ENCODE measurements at regions not wholly inside any gene's neighbourhood (a gene's known extent, or its start where the extent isn't known, plus 50 kb on each side); places are given as distances from the start of the nearest gene placed in this dataset.

DNA sequence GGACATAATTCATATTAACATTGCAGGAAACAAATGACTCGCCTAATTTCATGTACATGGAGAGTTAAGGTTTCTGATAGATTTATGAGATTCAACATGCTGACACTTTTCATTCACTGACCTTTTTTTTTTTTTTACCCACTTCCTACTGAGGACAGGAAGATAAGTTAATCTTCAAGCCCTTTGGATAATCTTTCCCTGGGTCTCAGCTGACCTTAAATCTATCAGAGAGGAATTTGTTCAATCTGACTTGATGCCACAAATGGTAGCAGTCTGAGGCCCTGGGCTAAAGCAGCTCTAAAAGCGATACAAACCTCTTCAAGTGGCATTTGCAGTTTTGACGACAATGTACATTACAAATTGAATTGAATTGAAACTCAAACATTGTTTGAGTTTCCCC lies 493.3 kb upstream of the SORCS1 start:
- H3K36me3 ChIP-seq (ENCODE audit: control insufficient read depth, insufficient read depth, low read length), result no peaks in the 10 kb centered on the region
- no peak overlapping the region for H3K27ac ChIP-seq (ENCODE audit: low read length)
- H3K4me3 ChIP-seq (ENCODE audit: low read length), result no peak overlapping the region
- no peaks in the 10 kb centered on the region for H3K4me1 ChIP-seq (ENCODE audit: control insufficient read depth, insufficient read depth, low read length)
- H3K9me3 ChIP-seq (ENCODE audit: control insufficient read depth, insufficient read depth, low read length), result no peaks in the 10 kb centered on the region
- no peak for DNase-seq (ENCODE audit: low read depth, low spot score)
- WGBS (ENCODE audit: insufficient coverage, insufficient read length), result no CpG with 5 or more reads among the region's 3 CpGs
- H3K27me3 ChIP-seq (ENCODE audit: control insufficient read depth, insufficient read depth, low read length), result no peaks in the 10 kb centered on the region

GRCh38 chr10:107656932-107657331 lies 492.4 kb upstream of the SORCS1 start:
- no peaks in the 10 kb centered on the region for H3K36me3 ChIP-seq (ENCODE audit: control insufficient read depth, insufficient read depth, low read length)

DNA sequence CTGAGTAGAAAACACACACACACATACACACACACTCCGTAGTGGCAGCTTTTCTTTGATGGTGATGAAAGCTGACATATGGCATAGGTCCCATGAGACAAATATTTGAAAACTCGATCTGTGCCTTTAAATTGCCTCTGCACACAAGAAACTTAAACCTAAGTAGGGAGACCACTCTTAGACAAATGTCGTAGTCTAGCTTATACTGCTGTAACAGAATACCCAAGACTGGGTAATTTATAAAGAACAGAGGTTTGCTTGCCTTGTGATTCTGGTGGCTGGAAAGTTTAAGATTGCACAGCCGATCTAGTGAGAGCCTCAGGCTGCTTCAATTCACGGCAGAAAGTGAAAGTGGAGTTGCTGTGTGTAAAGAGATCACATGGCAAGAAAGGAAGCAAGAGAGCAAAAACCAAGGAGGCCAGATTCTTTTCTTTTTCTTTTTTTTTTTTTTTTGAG lies 489.4 kb upstream of the SORCS1 start:
- Histone ChIP-seq H3K27me3 (ENCODE audit: control insufficient read depth, insufficient read depth, low read length) (no peaks in the 10 kb centered on the region), H3K27ac (ENCODE audit: low read length) (no peak overlapping the region), H3K36me3 (ENCODE audit: control insufficient read depth, insufficient read depth, low read length) (no peaks in the 10 kb centered on the region), H3K4me3 (ENCODE audit: low read length) (no peak overlapping the region), H3K4me1 (ENCODE audit: control insufficient read depth, insufficient read depth, low read length) (no peaks in the 10 kb centered on the region), H3K9me3 (ENCODE audit: control insufficient read depth, insufficient read depth, low read length) (no peaks in the 10 kb centered on the region)
- WGBS (ENCODE audit: insufficient coverage, insufficient read length), result no CpG with 5 or more reads among the region's 5 CpGs
- DNase-seq (ENCODE audit: low read depth, low spot score), result no peak

More at GRCh38 chr10:107656932-107657331, 492.4 kb upstream of the SORCS1 start:
- Histone ChIP-seq H3K9me3 (ENCODE audit: control insufficient read depth, insufficient read depth, low read length) (no peaks in the 10 kb centered on the region), H3K27me3 (ENCODE audit: control insufficient read depth, insufficient read depth, low read length) (no peaks in the 10 kb centered on the region), H3K4me1 (ENCODE audit: control insufficient read depth, insufficient read depth, low read length) (no peaks in the 10 kb centered on the region), H3K27ac (ENCODE audit: low read length) (no peak overlapping the region), H3K4me3 (ENCODE audit: low read length) (no peak overlapping the region)
- no peak for DNase-seq (ENCODE audit: low read depth, low spot score)

GRCh38 chr10:107650939-107651338 lies 486.4 kb upstream of the SORCS1 start:
- no peaks in the 10 kb centered on the region for H3K36me3 ChIP-seq (ENCODE audit: control insufficient read depth, insufficient read depth, low read length)
- H3K4me1 ChIP-seq (ENCODE audit: control insufficient read depth, insufficient read depth, low read length), result no peaks in the 10 kb centered on the region
- H3K27me3 ChIP-seq (ENCODE audit: control insufficient read depth, insufficient read depth, low read length), result no peaks in the 10 kb centered on the region
- H3K4me3 ChIP-seq (ENCODE audit: low read length), result no peak overlapping the region
- no peaks in the 10 kb centered on the region for H3K9me3 ChIP-seq (ENCODE audit: control insufficient read depth, insufficient read depth, low read length)
- H3K27ac ChIP-seq (ENCODE audit: low read length), result no peak overlapping the region
- DNase-seq (ENCODE audit: low read depth, low spot score), result no peak

DNA sequence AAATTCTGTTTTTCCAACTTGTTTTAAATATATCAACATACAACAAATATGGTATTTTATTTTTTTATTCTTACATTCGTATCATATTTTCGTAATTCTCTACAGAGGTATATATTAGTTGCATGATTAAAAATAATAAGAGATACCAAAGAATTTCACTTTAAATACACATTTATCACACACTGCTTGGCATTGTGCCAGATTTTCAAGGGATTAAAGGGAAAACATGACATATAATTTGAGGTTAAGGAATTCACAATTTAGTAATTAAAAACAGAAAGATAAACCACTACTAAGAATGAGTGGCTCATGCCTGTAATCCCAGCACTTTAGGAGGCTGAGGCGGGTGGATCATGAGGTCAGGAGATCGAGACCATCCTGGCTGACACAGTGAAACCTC lies 484.7 kb upstream of the SORCS1 start:
- Histone ChIP-seq H3K4me3 (ENCODE audit: low read length) (no peak overlapping the region), H3K4me1 (ENCODE audit: control insufficient read depth, insufficient read depth, low read length) (no peaks in the 10 kb centered on the region), H3K36me3 (ENCODE audit: control insufficient read depth, insufficient read depth, low read length) (no peaks in the 10 kb centered on the region), H3K9me3 (ENCODE audit: control insufficient read depth, insufficient read depth, low read length) (no peaks in the 10 kb centered on the region), H3K27me3 (ENCODE audit: control insufficient read depth, insufficient read depth, low read length) (no peaks in the 10 kb centered on the region), H3K27ac (ENCODE audit: low read length) (no peak overlapping the region)
- no peak for DNase-seq (ENCODE audit: low read depth, low spot score)
- WGBS (ENCODE audit: insufficient coverage, insufficient read length), result no CpG with 5 or more reads among the region's 4 CpGs

- no CpG with 5 or more reads among the region's 1 CpG for WGBS (ENCODE audit: insufficient coverage, insufficient read length)
- DNase-seq (ENCODE audit: low read depth, low spot score), result no peak
Measured at GRCh38 chr10:107647462-107647861, 483.0 kb upstream of the SORCS1 start.

GRCh38 chr10:107631876-107632275 lies 467.4 kb upstream of the SORCS1 start:
- DNase-seq (ENCODE audit: low read depth, low spot score), result no peak
- no peaks in the 10 kb centered on the region for H3K36me3 ChIP-seq (ENCODE audit: control insufficient read depth, insufficient read depth, low read length)
- no peaks in the 10 kb centered on the region for H3K9me3 ChIP-seq (ENCODE audit: control insufficient read depth, insufficient read depth, low read length)
- no peaks in the 10 kb centered on the region for H3K27me3 ChIP-seq (ENCODE audit: control insufficient read depth, insufficient read depth, low read length)
- H3K4me1 ChIP-seq (ENCODE audit: control insufficient read depth, insufficient read depth, low read length), result no peaks in the 10 kb centered on the region
- WGBS (ENCODE audit: insufficient coverage, insufficient read length), result no CpG with 5 or more reads among the region's 4 CpGs
- no peak overlapping the region for H3K4me3 ChIP-seq (ENCODE audit: low read length)
- H3K27ac ChIP-seq (ENCODE audit: low read length), result no peak overlapping the region

More at GRCh38 chr10:107647462-107647861, 483.0 kb upstream of the SORCS1 start:
- Histone ChIP-seq H3K4me1 (ENCODE audit: control insufficient read depth, insufficient read depth, low read length) (no peaks in the 10 kb centered on the region), H3K36me3 (ENCODE audit: control insufficient read depth, insufficient read depth, low read length) (no peaks in the 10 kb centered on the region), H3K9me3 (ENCODE audit: control insufficient read depth, insufficient read depth, low read length) (no peaks in the 10 kb centered on the region), H3K27me3 (ENCODE audit: control insufficient read depth, insufficient read depth, low read length) (no peaks in the 10 kb centered on the region), H3K4me3 (ENCODE audit: low read length) (no peak overlapping the region), H3K27ac (ENCODE audit: low read length) (no peak overlapping the region)

GRCh38 chr10:107626862-107627261 lies 462.4 kb upstream of the SORCS1 start:
- WGBS (ENCODE audit: insufficient coverage, insufficient read length), result no CpG with 5 or more reads among the region's 3 CpGs
- no peaks in the 10 kb centered on the region for H3K36me3 ChIP-seq (ENCODE audit: control insufficient read depth, insufficient read depth, low read length)

DNA sequence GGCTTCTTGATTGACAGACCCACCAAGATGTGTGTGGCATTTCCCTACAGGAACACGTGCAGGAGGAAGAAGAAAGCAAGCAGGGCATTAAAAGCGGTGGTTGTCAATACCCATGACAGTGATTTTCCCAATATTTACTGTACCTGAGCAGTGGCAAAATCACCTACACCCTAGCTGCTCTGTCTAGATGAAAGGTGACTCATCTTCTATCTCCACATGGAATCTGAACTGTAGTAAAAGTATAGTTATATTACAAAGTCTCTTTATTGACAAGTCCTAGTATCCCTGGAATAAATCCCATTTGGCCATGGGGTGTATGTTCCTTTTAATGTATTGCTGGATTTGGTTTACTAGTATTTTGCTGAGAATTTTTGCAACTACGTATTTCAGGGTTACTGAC lies 458.8 kb upstream of the SORCS1 start:
- no peak for DNase-seq (ENCODE audit: low read depth, low spot score)
- H3K36me3 ChIP-seq (ENCODE audit: control insufficient read depth, insufficient read depth, low read length), result no peaks in the 10 kb centered on the region
- H3K9me3 ChIP-seq (ENCODE audit: control insufficient read depth, insufficient read depth, low read length), result no peaks in the 10 kb centered on the region
- no CpG with 5 or more reads among the region's 3 CpGs for WGBS (ENCODE audit: insufficient coverage, insufficient read length)
- H3K27ac ChIP-seq (ENCODE audit: low read length), result no peak overlapping the region
- H3K4me1 ChIP-seq (ENCODE audit: control insufficient read depth, insufficient read depth, low read length), result no peaks in the 10 kb centered on the region
- H3K4me3 ChIP-seq (ENCODE audit: low read length), result no peak overlapping the region
- H3K27me3 ChIP-seq (ENCODE audit: control insufficient read depth, insufficient read depth, low read length), result no peaks in the 10 kb centered on the region

More at GRCh38 chr10:107626862-107627261, 462.4 kb upstream of the SORCS1 start:
- H3K27me3 ChIP-seq (ENCODE audit: control insufficient read depth, insufficient read depth, low read length), result no peaks in the 10 kb centered on the region
- H3K27ac ChIP-seq (ENCODE audit: low read length), result no peak overlapping the region
- no peaks in the 10 kb centered on the region for H3K9me3 ChIP-seq (ENCODE audit: control insufficient read depth, insufficient read depth, low read length)
- no peak overlapping the region for H3K4me3 ChIP-seq (ENCODE audit: low read length)
- H3K4me1 ChIP-seq (ENCODE audit: control insufficient read depth, insufficient read depth, low read length), result no peaks in the 10 kb centered on the region
- DNase-seq (ENCODE audit: low read depth, low spot score), result no peak

GRCh38 chr10:107619139-107619538 lies 454.6 kb upstream of the SORCS1 start:
- no peaks in the 10 kb centered on the region for H3K27me3 ChIP-seq (ENCODE audit: control insufficient read depth, insufficient read depth, low read length)
- no peaks in the 10 kb centered on the region for H3K36me3 ChIP-seq (ENCODE audit: control insufficient read depth, insufficient read depth, low read length)
- no CpG with 5 or more reads among the region's 1 CpG for WGBS (ENCODE audit: insufficient coverage, insufficient read length)
- no peaks in the 10 kb centered on the region for H3K4me1 ChIP-seq (ENCODE audit: control insufficient read depth, insufficient read depth, low read length)
- no peak overlapping the region for H3K4me3 ChIP-seq (ENCODE audit: low read length)
- no peaks in the 10 kb centered on the region for H3K9me3 ChIP-seq (ENCODE audit: control insufficient read depth, insufficient read depth, low read length)
- no peak overlapping the region for H3K27ac ChIP-seq (ENCODE audit: low read length)
- DNase-seq (ENCODE audit: low read depth, low spot score), result no peak

GRCh38 chr10:107618504-107618994 lies 454.0 kb upstream of the SORCS1 start:
- no peaks in the 10 kb centered on the region for H3K4me1 ChIP-seq (ENCODE audit: control insufficient read depth, insufficient read depth, low read length)
- WGBS (ENCODE audit: insufficient coverage, insufficient read length), result no CpG with 5 or more reads among the region's 1 CpG
- H3K36me3 ChIP-seq (ENCODE audit: control insufficient read depth, insufficient read depth, low read length), result no peaks in the 10 kb centered on the region
- no peak overlapping the region for H3K4me3 ChIP-seq (ENCODE audit: low read length)
- no peaks in the 10 kb centered on the region for H3K9me3 ChIP-seq (ENCODE audit: control insufficient read depth, insufficient read depth, low read length)
- H3K27me3 ChIP-seq (ENCODE audit: control insufficient read depth, insufficient read depth, low read length), result no peaks in the 10 kb centered on the region
- H3K27ac ChIP-seq (ENCODE audit: low read length), result no peak overlapping the region
- no peak for DNase-seq (ENCODE audit: low read depth, low spot score)
